ENCODE measurements at regions not wholly inside any gene's neighbourhood (a gene's known extent, or its start where the extent isn't known, plus 50 kb on each side); places are given as distances from the start of the nearest gene placed in this dataset.
"Not testable (repeated sequence)": the region's sequence is repeated elsewhere in the genome, so short reads cannot be mapped to it uniquely, and the experiment has no call there.

- ATAC-seq (ENCODE audit: poor library complexity) (no peak), DNase-seq (no peak)
- intact Hi-C loops (cut with DNase I): no loop called here
These were observed 76.5 kb upstream of the SMARCAD1 start for GRCh38 chr4:94131212-94131611.

DNA sequence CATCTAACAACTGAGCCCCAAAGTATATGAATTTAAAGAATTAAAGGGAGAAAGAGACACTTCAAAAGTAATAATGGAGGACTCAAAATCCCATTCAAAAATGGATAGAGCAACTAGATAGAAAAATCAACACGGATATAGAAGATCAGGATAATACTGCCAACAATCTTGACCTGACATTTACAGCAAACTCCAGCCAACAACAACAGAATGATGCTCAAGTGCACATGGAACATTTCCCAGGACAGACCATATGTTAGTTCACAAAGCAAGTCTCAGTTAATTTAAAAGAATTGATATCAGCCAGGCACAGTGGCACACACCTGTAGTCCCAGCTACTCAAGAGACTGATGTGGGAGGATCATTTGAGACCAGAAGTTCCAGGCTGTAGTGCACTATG, 72.0 kb upstream of the SMARCAD1 start:
- DNase-seq: no peak
- no peak for ATAC-seq (ENCODE audit: poor library complexity)
- intact Hi-C loops (cut with DNase I): no loop called here

DNA sequence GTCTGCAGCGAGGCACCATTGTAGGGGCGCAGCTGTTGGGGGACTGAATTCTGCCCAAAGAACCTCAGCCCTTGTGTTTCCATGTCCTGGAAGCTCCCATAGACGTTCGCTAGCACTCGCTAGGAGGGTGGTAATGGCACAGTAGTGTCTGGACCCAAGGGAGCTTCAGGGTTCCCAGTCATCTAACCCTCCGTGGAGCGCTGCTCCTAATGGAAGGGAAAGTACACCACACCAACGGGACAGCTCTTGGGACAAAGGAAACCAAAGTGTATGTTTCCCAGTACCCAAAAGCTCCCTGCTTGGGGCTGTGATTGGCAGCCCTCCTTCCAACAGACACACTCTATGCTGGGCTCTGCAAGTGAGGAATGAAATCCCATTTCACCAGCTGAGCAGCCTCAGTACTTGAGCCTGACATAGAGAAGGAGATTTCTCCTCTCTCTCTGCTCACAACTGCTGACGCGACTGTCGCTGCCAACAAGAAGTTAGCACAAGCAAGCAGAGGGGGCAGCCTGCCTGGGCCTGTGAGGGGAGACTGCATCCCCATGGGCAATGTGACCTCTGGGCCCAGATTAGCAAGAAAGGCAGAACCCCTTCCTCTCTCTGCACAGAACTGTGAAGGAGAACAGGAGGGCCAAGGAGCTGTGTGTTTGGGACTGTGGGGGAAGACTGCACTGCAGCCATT, 67.6 kb upstream of the SMARCAD1 start:
- no peak for ATAC-seq (ENCODE audit: poor library complexity)

GRCh38 chr4:94141001-94141400, 66.7 kb upstream of the SMARCAD1 start:
- DNase-seq (no peak), ATAC-seq (ENCODE audit: poor library complexity) (no peak)
- intact Hi-C loops (cut with DNase I): no loop called here

More for the DNA sequence above, 67.6 kb upstream of the SMARCAD1 start:
- no peak for DNase-seq
- intact Hi-C loops (cut with DNase I): no loop called here

- intact Hi-C loops (cut with DNase I); DNase-seq; ATAC-seq (ENCODE audit: poor library complexity): not testable (repeated sequence)
These were observed 59.6 kb upstream of the SMARCAD1 start for GRCh38 chr4:94148052-94148451.

GRCh38 chr4:94152466-94152865, 55.2 kb upstream of the SMARCAD1 start:
- no peak for DNase-seq
- no peak for ATAC-seq (ENCODE audit: poor library complexity)
- intact Hi-C loops (cut with DNase I): no loop called here

- ATAC-seq (ENCODE audit: poor library complexity); DNase-seq; intact Hi-C loops (cut with DNase I): not testable (repeated sequence)
These were observed 52.3 kb upstream of the SMARCAD1 start for GRCh38 chr4:94155404-94155803.

DNA sequence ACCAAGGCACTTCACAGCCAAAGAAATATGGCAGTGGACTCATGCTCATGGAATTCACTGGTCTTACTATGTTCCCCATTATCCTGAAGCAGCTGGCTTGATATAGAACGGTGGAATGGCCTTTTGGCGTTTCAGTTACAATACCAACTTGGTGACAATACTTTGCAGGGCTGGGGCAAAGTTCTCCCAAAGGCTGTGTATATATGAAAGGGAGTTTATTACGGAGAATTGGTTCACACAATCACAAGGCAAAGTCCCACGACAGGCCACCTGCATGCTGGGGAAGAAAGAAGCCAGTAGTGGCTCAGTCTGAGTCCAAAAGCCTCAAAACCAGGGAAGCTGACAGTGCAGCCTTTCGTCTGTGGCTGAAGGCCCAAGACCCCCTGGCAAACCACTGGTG, 50.8 kb upstream of the SMARCAD1 start:
- ATAC-seq (ENCODE audit: poor library complexity) (no peak), DNase-seq (no peak)
- intact Hi-C loops (cut with DNase I): no loop called here

Data from Right ventricle myocardium superior (tissue), 1 donor.